ENCODE measurements at regions not wholly inside any gene's neighbourhood (a gene's known extent, or its start where the extent isn't known, plus 50 kb on each side); places are given as distances from the start of the nearest gene placed in this dataset.

- TF ChIP-seq, protein P1, sequence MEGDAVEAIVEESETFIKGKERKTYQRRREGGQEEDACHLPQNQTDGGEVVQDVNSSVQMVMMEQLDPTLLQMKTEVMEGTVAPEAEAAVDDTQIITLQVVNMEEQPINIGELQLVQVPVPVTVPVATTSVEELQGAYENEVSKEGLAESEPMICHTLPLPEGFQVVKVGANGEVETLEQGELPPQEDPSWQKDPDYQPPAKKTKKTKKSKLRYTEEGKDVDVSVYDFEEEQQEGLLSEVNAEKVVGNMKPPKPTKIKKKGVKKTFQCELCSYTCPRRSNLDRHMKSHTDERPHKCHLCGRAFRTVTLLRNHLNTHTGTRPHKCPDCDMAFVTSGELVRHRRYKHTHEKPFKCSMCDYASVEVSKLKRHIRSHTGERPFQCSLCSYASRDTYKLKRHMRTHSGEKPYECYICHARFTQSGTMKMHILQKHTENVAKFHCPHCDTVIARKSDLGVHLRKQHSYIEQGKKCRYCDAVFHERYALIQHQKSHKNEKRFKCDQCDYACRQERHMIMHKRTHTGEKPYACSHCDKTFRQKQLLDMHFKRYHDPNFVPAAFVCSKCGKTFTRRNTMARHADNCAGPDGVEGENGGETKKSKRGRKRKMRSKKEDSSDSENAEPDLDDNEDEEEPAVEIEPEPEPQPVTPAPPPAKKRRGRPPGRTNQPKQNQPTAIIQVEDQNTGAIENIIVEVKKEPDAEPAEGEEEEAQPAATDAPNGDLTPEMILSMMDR (conservative IDR thresholded peaks at IDR 0.05) = no peak
- TF ChIP-seq EZH2 (IDR thresholded peaks at IDR 0.05; ENCODE audit: low read depth) = no peak
Observed at GRCh38 chr3:72475258-72476138, 372.7 kb downstream of the SHQ1 start.
